ENCODE measurements at regions not wholly inside any gene's neighbourhood (a gene's known extent, or its start where the extent isn't known, plus 50 kb on each side); places are given as distances from the start of the nearest gene placed in this dataset.
"Not testable (repeated sequence)": the region's sequence is repeated elsewhere in the genome, so short reads cannot be mapped to it uniquely, and the experiment has no call there.

GRCh38 chr2:101645886-101646285, 51.6 kb upstream of the MAP4K4 start:
- DNase-seq (ENCODE audit: low read depth, low spot score), result not testable (repeated sequence)

GRCh38 chr2:101644842-101645383, 52.6 kb upstream of the MAP4K4 start:
- DNase-seq (ENCODE audit: low read depth, low spot score), result no peak

DNA sequence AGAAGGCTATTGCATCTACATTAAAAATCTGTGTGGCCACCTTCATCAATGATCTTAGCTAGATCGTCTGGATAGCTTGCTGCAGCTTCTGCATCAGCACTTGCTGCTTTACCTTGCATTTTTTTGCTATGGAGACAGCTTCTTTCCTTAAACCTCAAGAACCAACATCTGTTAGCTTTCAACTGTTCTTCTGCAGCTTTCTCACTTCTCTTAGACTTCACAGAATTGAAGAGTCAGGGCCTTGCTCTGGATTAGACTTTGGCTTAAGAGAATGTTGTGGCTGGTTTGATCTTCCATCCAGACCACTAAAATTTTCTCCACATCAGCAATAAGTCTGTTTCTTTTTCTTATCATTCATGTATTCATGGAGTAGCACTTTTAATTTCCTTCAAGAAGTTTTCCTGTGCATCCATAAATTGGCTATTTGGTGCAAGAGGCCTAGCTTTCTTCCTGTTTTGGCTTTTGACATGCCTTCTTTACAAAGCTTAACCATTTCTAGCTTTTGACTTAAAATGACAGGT, 54.4 kb upstream of the MAP4K4 start:
- DNase-seq (ENCODE audit: low read depth, low spot score), result no peak

- no peak for DNase-seq (ENCODE audit: low read depth, low spot score)
Measured at GRCh38 chr2:101638817-101639605, 58.5 kb upstream of the MAP4K4 start.

GRCh38 chr2:101638181-101638711, 59.3 kb upstream of the MAP4K4 start:
- DNase-seq (ENCODE audit: low read depth, low spot score), result no peak

GRCh38 chr2:101630224-101630949, 67.1 kb upstream of the MAP4K4 start:
- peak; percentile 39 for DNase-seq (ENCODE audit: low read depth, low spot score)

GRCh38 chr2:101628030-101628392, 69.5 kb upstream of the MAP4K4 start:
- no peak for DNase-seq (ENCODE audit: low read depth, low spot score)

DNA sequence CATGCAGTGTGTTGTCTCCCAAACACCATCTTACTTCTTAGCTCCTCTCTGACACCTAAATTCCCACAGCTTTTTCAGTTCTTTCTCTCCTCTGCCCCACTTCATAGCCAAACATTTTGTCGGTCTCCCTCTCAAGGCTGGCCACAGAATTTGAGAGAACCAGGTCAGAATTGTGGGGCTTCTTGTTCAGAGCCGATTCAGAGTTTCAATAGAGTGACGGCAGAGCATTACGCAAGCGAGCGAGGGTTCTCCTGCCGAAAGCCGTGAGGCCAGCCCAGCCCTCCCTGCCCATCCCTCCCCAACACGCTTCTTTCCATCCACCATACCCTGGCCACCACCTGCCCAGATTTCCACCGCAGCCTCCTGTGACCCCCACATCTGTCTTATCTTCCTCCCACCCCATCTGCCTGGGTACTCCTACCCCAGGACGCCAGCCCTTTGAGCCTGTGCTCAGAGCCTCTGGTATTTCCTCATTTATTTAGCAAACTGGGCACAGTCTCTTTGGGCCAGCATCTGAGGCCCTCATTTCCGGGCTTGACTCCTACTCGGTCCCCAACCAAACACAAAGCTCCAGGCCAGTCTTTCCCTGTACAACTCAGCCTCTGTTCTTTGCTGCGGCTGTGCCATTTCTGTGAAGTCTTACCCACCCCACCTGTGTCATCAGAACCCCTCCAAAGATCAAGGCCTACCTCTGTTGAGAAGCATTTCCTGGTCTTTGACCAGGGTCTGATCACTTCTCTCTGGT, 70.0 kb upstream of the MAP4K4 start:
- DNase-seq (ENCODE audit: low read depth, low spot score), result no peak

DNA sequence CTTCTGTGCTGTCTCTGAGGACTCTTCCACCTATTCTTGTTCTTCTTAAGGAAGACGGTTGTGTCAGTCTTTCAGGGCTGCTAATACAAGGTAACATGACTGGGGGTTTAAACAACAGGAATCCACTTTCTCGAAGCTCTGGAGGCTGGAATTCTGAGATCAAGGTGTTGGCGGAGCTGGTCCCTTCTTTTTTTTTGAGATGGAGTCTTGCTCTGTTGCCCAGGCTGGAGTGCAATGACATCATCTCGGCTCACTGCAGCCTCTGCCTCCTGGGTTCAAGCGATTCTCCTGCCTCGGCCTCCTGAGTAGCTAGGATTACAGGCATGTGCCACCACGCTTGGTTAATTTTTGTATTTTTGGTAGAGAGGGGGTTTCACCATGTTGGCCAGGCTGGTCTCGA, 71.7 kb upstream of the MAP4K4 start:
- not testable (repeated sequence) for DNase-seq (ENCODE audit: low read depth, low spot score)

GRCh38 chr2:101625387-101625786, 72.1 kb upstream of the MAP4K4 start:
- peak; percentile 8 for DNase-seq (ENCODE audit: low read depth, low spot score)

GRCh38 chr2:101624706-101625332, 72.7 kb upstream of the MAP4K4 start:
- no peak for DNase-seq (ENCODE audit: low read depth, low spot score)

GRCh38 chr2:101623031-101623521, 74.4 kb upstream of the MAP4K4 start:
- DNase-seq (ENCODE audit: low read depth, low spot score), result no peak

GRCh38 chr2:101622210-101623030, 75.1 kb upstream of the MAP4K4 start:
- DNase-seq (ENCODE audit: low read depth, low spot score), result no peak

DNA sequence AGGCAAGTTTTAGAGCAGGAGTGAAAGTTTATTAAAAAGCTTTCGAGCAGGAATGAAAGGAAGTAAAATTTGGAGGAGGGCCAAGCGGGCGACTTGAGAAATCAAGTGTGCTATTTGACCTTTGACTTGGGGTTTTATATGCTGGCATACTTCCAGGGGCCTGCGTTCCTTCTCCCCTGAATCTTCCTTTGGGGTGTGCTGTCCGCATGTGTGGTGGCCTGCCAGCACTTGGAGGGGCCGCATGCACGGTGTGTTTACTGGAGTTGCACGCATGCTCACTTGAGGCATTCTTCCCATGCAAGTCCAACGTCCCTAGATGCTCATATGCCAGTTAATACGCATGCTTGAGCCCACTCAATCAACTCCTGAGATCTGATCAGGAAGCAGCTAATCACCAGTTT, 78.3 kb upstream of the MAP4K4 start:
- no peak for DNase-seq (ENCODE audit: low read depth, low spot score)

DNA sequence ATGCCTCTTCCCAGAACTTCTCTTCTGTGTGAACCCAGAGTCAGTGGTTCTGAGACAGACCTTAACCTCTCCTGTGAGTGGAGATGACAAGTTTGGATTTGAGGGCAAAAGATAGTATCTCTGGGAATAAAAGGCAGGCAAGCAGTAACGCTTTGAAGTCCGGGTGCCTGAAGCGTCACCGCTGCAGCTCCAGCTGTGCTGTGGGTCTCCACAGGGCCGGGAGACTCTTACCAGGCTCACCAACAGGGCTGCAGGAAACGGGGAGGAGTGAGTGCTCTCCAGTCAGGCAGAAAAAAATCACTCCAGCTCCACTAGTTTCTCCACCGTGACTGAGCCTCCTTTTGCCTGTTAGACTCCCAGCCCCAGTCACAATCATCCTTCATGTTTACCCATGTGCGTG, 79.7 kb upstream of the MAP4K4 start:
- peak; percentile 26 for DNase-seq (ENCODE audit: low read depth, low spot score)

DNA sequence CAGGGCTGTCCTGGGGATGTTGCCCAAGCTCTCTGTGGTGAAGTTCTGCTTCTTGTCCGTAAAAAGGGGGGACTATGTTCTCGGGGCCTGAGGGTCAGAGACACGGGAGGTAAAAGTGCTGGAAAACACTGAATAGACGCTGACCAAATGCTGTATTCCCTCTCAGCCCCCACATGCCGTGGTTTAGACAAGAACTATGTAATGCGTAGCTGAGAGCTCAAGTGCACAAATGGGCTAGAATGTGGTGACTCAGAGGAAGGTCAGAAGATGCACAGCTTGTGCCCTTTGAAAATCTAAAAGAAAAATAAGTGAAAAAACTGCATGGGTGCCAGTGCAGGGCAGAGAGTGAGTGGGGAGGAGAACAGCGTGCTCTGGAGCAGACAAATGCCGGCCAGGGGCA, 80.3 kb upstream of the MAP4K4 start:
- DNase-seq (ENCODE audit: low read depth, low spot score), result peak; percentile 80

DNA sequence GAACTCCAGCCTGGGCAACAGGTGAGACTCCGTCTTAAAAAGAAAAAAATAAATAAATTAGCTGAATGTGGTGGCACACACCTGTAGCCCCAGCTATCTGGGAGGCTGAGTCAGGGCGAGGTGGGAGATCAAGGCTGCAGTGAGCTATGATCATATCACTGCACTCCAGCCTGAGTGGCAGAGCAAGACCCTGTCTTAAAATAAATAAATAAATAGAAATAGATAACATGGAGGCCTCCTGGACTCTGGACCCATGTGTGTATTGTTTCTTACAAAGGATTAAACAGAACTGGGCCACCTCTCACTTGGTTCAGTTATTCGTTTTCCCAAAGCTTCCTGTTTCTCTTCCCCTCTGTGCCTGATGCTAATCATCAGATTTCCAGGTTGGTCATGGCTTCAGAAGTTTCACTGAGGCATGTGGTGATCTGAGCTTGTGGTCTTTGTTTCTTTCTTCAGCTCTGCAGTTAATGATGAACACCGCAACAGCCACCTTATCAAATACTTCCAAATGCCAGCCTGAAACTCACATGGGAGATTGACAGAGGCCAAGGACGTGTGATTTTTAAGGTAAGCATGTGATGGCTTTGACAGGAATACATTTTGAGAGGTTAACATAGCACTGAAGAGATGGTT, 83.3 kb upstream of the MAP4K4 start:
- DNase-seq (ENCODE audit: low read depth, low spot score), result no peak

DNA sequence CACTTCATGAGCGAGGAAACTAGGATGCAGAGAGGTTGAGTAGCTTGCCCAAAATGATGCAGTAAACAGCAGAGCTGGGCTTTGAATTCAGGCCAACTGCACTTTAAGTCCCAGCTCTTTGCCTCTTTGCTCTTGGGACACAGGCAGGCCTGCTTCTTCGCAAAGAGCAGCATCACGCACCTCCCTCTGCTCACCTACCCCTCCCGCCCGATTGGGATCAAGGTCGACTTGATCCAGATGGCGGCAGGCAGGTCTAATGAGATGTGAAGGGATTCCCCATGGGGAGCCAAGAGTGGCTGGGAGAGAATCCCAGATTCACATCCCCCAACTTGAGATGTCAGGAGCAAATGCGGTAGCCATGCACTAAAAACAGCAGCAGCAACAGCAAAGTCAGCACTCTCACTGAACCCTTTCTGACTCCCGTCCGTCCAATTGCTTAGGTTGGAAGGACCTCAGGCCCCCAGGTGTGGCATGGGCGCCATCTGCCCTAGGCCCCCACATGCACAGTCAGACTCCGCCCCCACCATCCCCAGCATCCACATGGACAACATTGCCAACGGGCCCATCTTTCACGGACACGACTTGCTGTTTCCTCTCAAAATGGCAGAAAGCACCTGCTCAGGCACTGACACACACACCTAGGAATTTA, 84.3 kb upstream of the MAP4K4 start:
- DNase-seq (ENCODE audit: low read depth, low spot score), result no peak

GRCh38 chr2:101612019-101612418, 85.5 kb upstream of the MAP4K4 start:
- DNase-seq (ENCODE audit: low read depth, low spot score), result no peak
